Natural killer cell (primary cell): ENCODE measurements at regions not wholly inside any gene's neighbourhood (a gene's known extent, or its start where the extent isn't known, plus 50 kb on each side); places are given as distances from the start of the nearest gene placed in this dataset.

ENCODE experiments used
- ATAC-seq, 3 donors: fragments of 150-1000 bp in 2 of 3; fragments of 200-7000 bp in 1 of 3; cut with Tn5 transposase; 1 replicate in 1 of 3; 2 replicates in 2 of 3; pipeline ENCODE4 v1.10.0; 2021; ENCODE audit warnings: mild to moderate bottlenecking in 2 of 3, moderate library complexity in 2 of 3
- DNase-seq, 2 donors: peaks; one replicate each; pipeline versions ENCODE4 v3.0.0 to v3.0.0-alpha.2; 2013 to 2021; ENCODE audit warnings: mixed read lengths in 1 of 2
- H3K27ac ChIP-seq: one replicate; pipeline ENCODE4 v1.5.1; 2013; ENCODE audit warnings: mild to moderate bottlenecking, low read length
- H3K27me3 ChIP-seq: one replicate; pipeline ENCODE4 v1.6.1; 2013; ENCODE audit warnings: low read length; ENCODE audit not compliant: control insufficient read depth, insufficient read depth
- H3K36me3 ChIP-seq: one replicate; pipeline ENCODE4 v1.6.1; 2013; ENCODE audit warnings: low read length; ENCODE audit not compliant: control insufficient read depth, insufficient read depth
- H3K4me1 ChIP-seq: one replicate; pipeline ENCODE4 v1.6.1; 2013; ENCODE audit warnings: low read length; ENCODE audit not compliant: control insufficient read depth, insufficient read depth
- H3K4me3 ChIP-seq: one replicate; pipeline ENCODE4 v1.5.1; 2013; ENCODE audit warnings: low read length
- H3K9me3 ChIP-seq: one replicate; pipeline ENCODE4 v1.6.1; 2013; ENCODE audit warnings: low read length; ENCODE audit not compliant: control insufficient read depth, insufficient read depth
- H3K27ac Mint-ChIP-seq, 2 donors: one replicate each; pipeline ENCODE4 v1.8.0; 2022; ENCODE audit warnings: mild to moderate bottlenecking in 2 of 2, mixed read lengths in 2 of 2, moderate library complexity in 1 of 2
- H3K27me3 Mint-ChIP-seq, 2 donors: one replicate each; pipeline ENCODE4 v1.8.0; 2022; ENCODE audit warnings: low read depth in 2 of 2, mixed read lengths in 2 of 2
- H3K36me3 Mint-ChIP-seq: one replicate; pipeline ENCODE4 v1.8.0; 2022; ENCODE audit warnings: mixed read lengths
- H3K4me1 Mint-ChIP-seq, 2 donors: one replicate each; pipeline ENCODE4 v1.8.0; 2022; ENCODE audit warnings: mixed read lengths in 2 of 2
- H3K4me3 Mint-ChIP-seq: one replicate; pipeline ENCODE4 v1.8.0; 2022; ENCODE audit warnings: mild to moderate bottlenecking, moderate library complexity, mixed read lengths
- H3K9me3 Mint-ChIP-seq, 2 donors: one replicate each; pipeline ENCODE4 v1.8.0; 2022; ENCODE audit warnings: mixed read lengths in 2 of 2
- CTCF ChIP-seq: fragments of 200-600 bp; IDR thresholded peaks from one replicate; pipeline ENCODE4 v1.8.0; 2022; ENCODE audit warnings: antibody characterized with exemption
- WGBS: methylation state at CpG from one replicate; pipeline ENCODE4 v1.1.7; 2013; ENCODE audit warnings: missing lambda C conversion rate; ENCODE audit not compliant: insufficient coverage; 5-methylcytosine and 5-hydroxymethylcytosine counted together
- intact Hi-C: fragments of 100-400 bp; cut with micrococcal nuclease; formaldehyde crosslinking; loops from one replicate; pipeline ENCODE4 v1.14.2; 2022

- intact Hi-C loops, result no loop called here
- no peaks in the 10 kb centered on the region for H3K36me3 ChIP-seq
- no peaks in the 10 kb centered on the region for H3K27me3 ChIP-seq
- H3K9me3 ChIP-seq, result no peaks in the 10 kb centered on the region
- no peak overlapping the region for H3K27ac ChIP-seq
- H3K4me3 ChIP-seq, result no peak overlapping the region
- Mint-ChIP-seq H3K27ac (no peak overlapping the region), H3K27me3 (no peaks in the 10 kb centered on the region), H3K4me1 (no peaks in the 10 kb centered on the region), H3K9me3 (peaks cover 5% of the 10 kb centered on the region in 2 donors), H3K4me3 (no peak overlapping the region), H3K36me3 (no peaks in the 10 kb centered on the region)
- 45% methylated on average over 3 of the region's 3 CpGs for WGBS
- ATAC-seq, result no peak
- TF ChIP-seq CTCF, result no peak
- DNase-seq, result no peak
- no peaks in the 10 kb centered on the region for H3K4me1 ChIP-seq
Measured at GRCh38 chr5:52579391-52579790, 208.3 kb upstream of the ITGA1 start.

GRCh38 chr5:52580921-52581320 is 206.8 kb upstream of the ITGA1 start:
- H3K9me3 ChIP-seq, result no peaks in the 10 kb centered on the region
- DNase-seq (no peak), ATAC-seq (no peak)
- H3K4me3 ChIP-seq, result no peak overlapping the region
- no peaks in the 10 kb centered on the region for H3K36me3 ChIP-seq
- Mint-ChIP-seq H3K27me3 (no peaks in the 10 kb centered on the region), H3K4me3 (no peak overlapping the region), H3K4me1 (no peaks in the 10 kb centered on the region), H3K9me3 (peaks cover 3 to 5% of the 10 kb centered on the region in 2 donors), H3K27ac (no peak overlapping the region), H3K36me3 (no peaks in the 10 kb centered on the region)
- WGBS, result 96% methylated on average over 2 of the region's 2 CpGs
- no peaks in the 10 kb centered on the region for H3K4me1 ChIP-seq
- no peak overlapping the region for H3K27ac ChIP-seq
- TF ChIP-seq CTCF, result no peak
- H3K27me3 ChIP-seq, result no peaks in the 10 kb centered on the region
- intact Hi-C loops, result no loop called here

- Mint-ChIP-seq H3K4me3 (no peak overlapping the region), H3K9me3 (peaks cover 3 to 5% of the 10 kb centered on the region in 2 donors), H3K36me3 (no peaks in the 10 kb centered on the region), H3K4me1 (no peaks in the 10 kb centered on the region), H3K27me3 (no peaks in the 10 kb centered on the region), H3K27ac (no peak overlapping the region)
- WGBS, result 68% methylated on average over 3 of the region's 3 CpGs
- no peaks in the 10 kb centered on the region for H3K9me3 ChIP-seq
- no peak overlapping the region for H3K27ac ChIP-seq
- no peak for TF ChIP-seq CTCF
- H3K27me3 ChIP-seq, result no peaks in the 10 kb centered on the region
- no peaks in the 10 kb centered on the region for H3K4me1 ChIP-seq
- intact Hi-C loops, result no loop called here
- H3K4me3 ChIP-seq, result no peak overlapping the region
- ATAC-seq (no peak), DNase-seq (no peak)
- no peaks in the 10 kb centered on the region for H3K36me3 ChIP-seq
Measured at GRCh38 chr5:52582313-52582712, 205.4 kb upstream of the ITGA1 start.

- TF ChIP-seq CTCF, result no peak
- Histone ChIP-seq H3K27me3 (no peaks in the 10 kb centered on the region), H3K9me3 (no peaks in the 10 kb centered on the region), H3K36me3 (no peaks in the 10 kb centered on the region), H3K4me3 (no peak overlapping the region), H3K27ac (no peak overlapping the region), H3K4me1 (no peaks in the 10 kb centered on the region)
- Mint-ChIP-seq H3K27me3 (no peaks in the 10 kb centered on the region), H3K9me3 (peaks cover 0 to 2% of the 10 kb centered on the region in 2 donors), H3K27ac (no peak overlapping the region), H3K4me3 (no peak overlapping the region), H3K36me3 (no peaks in the 10 kb centered on the region), H3K4me1 (no peaks in the 10 kb centered on the region)
- intact Hi-C loops, result no loop called here
- DNase-seq (no peak), ATAC-seq (no peak)
Measured at GRCh38 chr5:52587131-52587530, 200.6 kb upstream of the ITGA1 start.
